GM10248 (cell line): ENCODE measurements at regions not wholly inside any gene's neighbourhood (a gene's known extent, or its start where the extent isn't known, plus 50 kb on each side); places are given as distances from the start of the nearest gene placed in this dataset.

Experiments
- CTCF ChIA-PET: fragments of 300-600 bp; sonication (Branson Sonifier 250); formaldehyde crosslinking; extraction: SDS; loops from one replicate; lab custom pipeline; 2021; ENCODE audit warnings: antibody characterized with exemption; lab: Yijun Ruan, JAX
- POLR2A ChIA-PET: fragments of 350-650 bp; sonication (Branson Sonifier 250); formaldehyde crosslinking; extraction: SDS; loops from one replicate; lab custom pipeline; 2020; ENCODE audit warnings: antibody characterized with exemption; lab: Yijun Ruan, JAX
- DNase-seq: peaks from one replicate; pipeline ENCODE4 v3.0.0; 2012; ENCODE audit errors: extremely low spot score
- TF ChIP-seq, protein P1 (sequence below): IDR thresholded peaks from 2 replicates; pipeline ENCODE4 v1.5.1; 2012; ENCODE audit warnings: mild to moderate bottlenecking, low read depth; ENCODE audit errors: extremely low read depth, missing control alignments, control extremely low read depth

DNA sequence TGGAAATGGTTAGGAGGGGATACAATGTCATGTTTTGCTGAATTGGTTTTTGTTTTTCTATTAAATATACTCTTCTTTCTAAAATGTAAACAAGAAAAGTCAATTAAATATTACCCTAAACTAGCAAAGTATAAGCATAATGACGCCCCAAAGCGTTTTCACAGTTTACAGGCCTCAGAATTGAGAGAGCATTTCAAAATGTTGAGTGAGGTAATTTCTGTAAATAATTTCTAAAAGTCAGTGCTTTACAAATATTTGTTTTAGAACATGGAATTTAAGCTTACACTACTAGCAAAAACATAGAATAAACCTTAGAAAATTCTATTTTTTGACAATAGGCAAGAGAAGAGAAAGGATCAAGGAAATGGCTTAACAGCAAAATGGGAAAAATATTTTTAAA lies 958.4 kb upstream of the USP15 start:
- no peak for DNase-seq
- CTCF ChIA-PET, result no interaction called here
- TF ChIP-seq, protein P1, sequence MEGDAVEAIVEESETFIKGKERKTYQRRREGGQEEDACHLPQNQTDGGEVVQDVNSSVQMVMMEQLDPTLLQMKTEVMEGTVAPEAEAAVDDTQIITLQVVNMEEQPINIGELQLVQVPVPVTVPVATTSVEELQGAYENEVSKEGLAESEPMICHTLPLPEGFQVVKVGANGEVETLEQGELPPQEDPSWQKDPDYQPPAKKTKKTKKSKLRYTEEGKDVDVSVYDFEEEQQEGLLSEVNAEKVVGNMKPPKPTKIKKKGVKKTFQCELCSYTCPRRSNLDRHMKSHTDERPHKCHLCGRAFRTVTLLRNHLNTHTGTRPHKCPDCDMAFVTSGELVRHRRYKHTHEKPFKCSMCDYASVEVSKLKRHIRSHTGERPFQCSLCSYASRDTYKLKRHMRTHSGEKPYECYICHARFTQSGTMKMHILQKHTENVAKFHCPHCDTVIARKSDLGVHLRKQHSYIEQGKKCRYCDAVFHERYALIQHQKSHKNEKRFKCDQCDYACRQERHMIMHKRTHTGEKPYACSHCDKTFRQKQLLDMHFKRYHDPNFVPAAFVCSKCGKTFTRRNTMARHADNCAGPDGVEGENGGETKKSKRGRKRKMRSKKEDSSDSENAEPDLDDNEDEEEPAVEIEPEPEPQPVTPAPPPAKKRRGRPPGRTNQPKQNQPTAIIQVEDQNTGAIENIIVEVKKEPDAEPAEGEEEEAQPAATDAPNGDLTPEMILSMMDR, result no peak
- POLR2A ChIA-PET, result no interaction called here

DNA sequence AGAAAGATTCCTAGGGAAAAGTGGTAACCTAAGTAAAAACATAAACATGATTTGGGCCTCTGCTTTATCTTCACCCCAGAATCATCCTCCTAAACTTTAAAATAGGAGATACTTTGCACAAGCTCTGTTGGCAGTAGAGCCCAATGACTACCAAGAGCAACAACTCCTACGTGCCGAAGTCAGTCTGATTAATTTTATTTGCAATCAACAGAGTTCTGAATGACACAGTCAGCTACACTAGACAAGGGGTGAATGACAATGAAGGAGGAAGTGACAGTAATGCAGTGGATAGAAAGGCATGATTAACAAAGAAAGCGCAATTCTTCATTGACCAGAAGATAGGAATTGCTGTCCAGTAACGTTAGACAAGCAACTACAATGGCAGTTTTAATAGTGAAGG lies 957.9 kb upstream of the USP15 start:
- DNase-seq, result no peak
- POLR2A ChIA-PET, result no interaction called here
- CTCF ChIA-PET, result no interaction called here
- TF ChIP-seq, protein P1, result no peak

DNA sequence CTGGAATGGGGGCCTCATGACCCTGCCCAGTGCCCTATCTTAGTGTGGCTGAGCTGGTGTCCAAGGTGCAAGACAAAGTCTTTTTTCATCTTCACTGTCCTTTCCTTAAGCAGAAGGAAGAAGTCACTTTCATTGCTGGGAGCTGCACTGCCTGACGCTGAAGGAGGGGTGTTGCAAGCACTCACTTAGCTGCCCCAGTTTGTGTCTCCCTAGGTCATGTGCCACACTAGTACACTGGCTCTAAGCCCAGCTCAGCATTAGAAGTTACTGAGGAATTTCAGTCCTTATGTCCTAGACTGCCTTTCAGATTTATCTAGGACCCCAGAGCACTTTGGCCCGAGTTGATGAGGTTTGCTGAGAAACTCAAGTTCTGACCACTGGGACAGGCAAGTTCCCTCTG lies 952.0 kb upstream of the USP15 start:
- TF ChIP-seq, protein P1, result no peak
- no peak for DNase-seq
- CTCF ChIA-PET, result no interaction called here
- POLR2A ChIA-PET, result no interaction called here

DNA sequence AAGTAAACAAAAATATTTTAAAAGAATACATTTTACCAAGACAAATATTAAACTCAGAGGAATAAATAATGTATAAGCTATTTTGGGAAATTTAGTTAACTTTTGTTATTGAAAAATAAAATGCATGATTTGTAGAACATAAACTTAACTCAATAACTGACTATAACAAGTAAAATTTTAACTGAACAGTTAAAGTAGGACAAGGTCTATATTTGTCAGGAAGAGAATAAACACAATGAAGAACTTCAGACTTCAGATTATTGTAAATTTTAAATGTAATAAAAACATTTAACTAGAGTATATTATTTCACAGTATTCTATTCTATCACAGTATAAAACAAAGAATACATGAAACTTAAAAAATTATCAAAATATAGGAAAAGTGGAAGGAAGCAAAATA lies 948.8 kb upstream of the USP15 start:
- DNase-seq, result no peak
- ChIA-PET CTCF (no interaction called here), POLR2A (no interaction called here)
- TF ChIP-seq, protein P1, result no peak

DNA sequence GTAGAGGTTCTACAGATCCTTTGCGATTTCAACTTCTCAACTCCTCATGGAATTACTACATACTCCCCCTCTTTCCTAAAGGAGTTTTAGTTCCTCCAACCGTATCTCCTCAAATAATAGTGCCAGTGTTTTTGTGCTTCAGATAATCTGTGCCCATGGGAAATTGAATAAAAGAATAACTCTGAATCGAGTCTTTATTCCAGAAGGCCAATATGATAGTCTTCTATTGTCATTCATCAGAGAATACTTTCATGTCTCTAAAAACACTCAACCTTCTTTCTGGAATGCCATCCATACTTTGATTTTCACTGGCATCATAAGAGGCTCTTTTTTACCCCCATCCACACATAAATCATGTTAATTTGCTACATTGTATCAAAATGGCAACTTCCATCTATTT lies 911.3 kb upstream of the USP15 start:
- ChIA-PET POLR2A (no interaction called here), CTCF (no interaction called here)
- DNase-seq, result no peak
- TF ChIP-seq, protein P1, result no peak

DNA sequence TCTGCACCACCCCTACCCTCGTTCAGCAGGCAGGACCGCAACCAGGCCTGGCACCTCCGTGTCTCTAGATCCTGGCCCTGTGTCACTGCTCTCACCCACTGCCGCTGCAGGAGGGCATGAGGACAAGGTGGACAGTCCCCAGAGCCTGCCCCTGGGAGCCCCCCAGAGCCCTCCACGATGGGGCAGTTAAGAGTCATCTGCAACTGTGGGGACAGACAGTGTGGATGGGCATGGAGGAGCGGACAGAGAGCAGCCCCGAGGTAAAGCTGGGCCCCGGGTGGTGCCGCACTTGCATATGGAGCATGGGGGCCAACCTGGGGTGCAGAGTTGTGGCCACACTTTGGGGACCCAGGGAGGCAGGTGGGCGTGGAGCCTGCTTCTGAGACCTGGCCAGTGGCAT lies 905.1 kb upstream of the USP15 start:
- DNase-seq, result no peak
- TF ChIP-seq, protein P1, result no peak
- POLR2A ChIA-PET, result no interaction called here
- CTCF ChIA-PET, result interaction anchor here (1.4 kb wide), 1 partner anchor 10 kb away, joined by 3 read pairs; no protein-coding TSS in a partner anchor

DNA sequence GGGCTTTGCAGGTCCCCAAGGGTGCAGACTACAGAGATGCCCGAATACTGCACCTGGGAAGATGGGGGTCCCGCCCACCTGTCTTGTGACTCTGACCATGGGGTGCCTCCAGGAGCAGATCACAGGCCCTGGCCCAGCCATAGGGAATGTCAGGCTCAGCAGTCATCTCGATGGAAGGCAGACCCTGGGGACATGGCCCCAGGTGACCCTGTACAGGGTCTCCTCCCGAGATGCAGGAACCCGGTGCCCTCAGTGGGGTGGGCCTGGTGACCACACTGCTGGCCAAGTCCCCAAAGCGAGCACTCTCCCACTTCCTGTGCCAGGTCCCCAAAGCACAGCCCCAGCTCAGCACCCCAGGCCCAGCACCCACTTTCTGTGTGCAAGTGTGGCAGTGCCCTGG lies 903.7 kb upstream of the USP15 start:
- ChIA-PET POLR2A (no interaction called here), CTCF (interaction anchor here (1.4 kb wide), 1 partner anchor 12 kb away, joined by 3 read pairs; no protein-coding TSS in a partner anchor)
- no peak for DNase-seq
- TF ChIP-seq, protein P1, result no peak
